ENCODE measurements at regions not wholly inside any gene's neighbourhood (a gene's known extent, or its start where the extent isn't known, plus 50 kb on each side); places are given as distances from the start of the nearest gene placed in this dataset.

- no peak overlapping the region for H3K27ac ChIP-seq (ENCODE audit: insufficient read depth, low read length)
- H4K20me1 ChIP-seq (ENCODE audit: insufficient read depth, low read length) = no peaks in the 10 kb centered on the region
- H2AK5ac ChIP-seq (ENCODE audit: low read depth, low read length) = no peak overlapping the region
- no peaks in the 10 kb centered on the region; the same call in 1 of the 2 replicates for H3K9me1 ChIP-seq (ENCODE audit: insufficient read depth, low read length)
- no peak overlapping the region for H3K4ac ChIP-seq (ENCODE audit: low read depth, low read length)
- H3K4me1 ChIP-seq (ENCODE audit: control insufficient read depth, insufficient read depth, low read length) = no peaks in the 10 kb centered on the region
- intact Hi-C loops (cut with micrococcal nuclease) (no loop called here), in situ Hi-C loops (cut with MboI; ENCODE audit: low sequenced_read_pairs) (no loop called here), dilution Hi-C loops (cut with HindIII; ENCODE audit: low sequenced_read_pairs, unreplicated experiment) (no loop called here)
- H4K91ac ChIP-seq (ENCODE audit: insufficient read depth, low read depth, low read length) = no peak overlapping the region
- H2BK120ac ChIP-seq (ENCODE audit: low read depth, low read length) = no peak overlapping the region
- H4K5ac ChIP-seq (ENCODE audit: low read depth, low read length) = no peak overlapping the region
- peaks cover 48% of the 10 kb centered on the region for H3K27me3 ChIP-seq (ENCODE audit: control insufficient read depth, insufficient read depth, low read length)
- no peak overlapping the region for H2BK5ac ChIP-seq (ENCODE audit: low read depth, low read length, poor library complexity, severe bottlenecking)
- no peak overlapping the region for H2BK15ac ChIP-seq (ENCODE audit: low read depth, low read length)
- no peak overlapping the region for H4K8ac ChIP-seq (ENCODE audit: low read depth in 2 of 2, low read length in 2 of 2)
- H2AFZ ChIP-seq (replicated peaks; ENCODE audit: low read length, poor library complexity) = no peak overlapping the region
- no peak overlapping the region for H3K18ac ChIP-seq (ENCODE audit: low read depth, low read length)
- DNase-seq (no peak), ATAC-seq (ENCODE audit: low read depth) (no peak)
- 63% methylated on average over 2 of the region's 7 CpGs; no CpG with 5 or more reads in 1 of the 2 experiments for WGBS, 2 experiments (ENCODE audit: extremely low coverage in 2 of 2, insufficient read length in 1 of 2)
- ChIA-PET CTCF (no interaction called here), POLR2A (ENCODE audit: unreplicated experiment) (no interaction called here)
- no peak overlapping the region for H2BK20ac ChIP-seq (ENCODE audit: low read depth, low read length)
- BruUV-seq (replicated peaks) = no TSS peak
- no peak overlapping the region for H3K9ac ChIP-seq (ENCODE audit: low read depth, low read length)
- no peak overlapping the region for H3K14ac ChIP-seq (replicated peaks; ENCODE audit: low read depth, low read length)
- H3K9me3 ChIP-seq (ENCODE audit: control insufficient read depth, insufficient read depth, low read length) = peaks cover 4% of the 10 kb centered on the region; the same call in 1 of the 2 replicates
- H3K56ac ChIP-seq (ENCODE audit: extremely low read depth, insufficient read depth, low read length) = no peak overlapping the region
- H3K79me1 ChIP-seq (ENCODE audit: low read depth in 1 of 2, low read length in 2 of 2) = no peaks in the 10 kb centered on the region
- H2AK9ac ChIP-seq (replicated peaks; ENCODE audit: low read depth, low read length, poor library complexity) = no peak overlapping the region
- no peak overlapping the region for H3K4me2 ChIP-seq (ENCODE audit: low read depth, low read length)
- H3K4me3 ChIP-seq (ENCODE audit: insufficient read depth, low read depth, low read length) = no peak overlapping the region
- TF ChIP-seq RAD21 (IDR thresholded peaks at IDR 0.05; ENCODE audit: low read length) = no peak
- TF ChIP-seq SMC3 (IDR thresholded peaks at IDR 0.05; ENCODE audit: low read depth, low read length) = no peak
- TF ChIP-seq FOS (IDR thresholded peaks at IDR 0.05; ENCODE audit: low read depth, low read length) = no peak
- TF ChIP-seq USF2 (IDR thresholded peaks at IDR 0.05; ENCODE audit: low read depth, low read length) = no peak
- TF ChIP-seq NFE2L2 (IDR thresholded peaks at IDR 0.05; ENCODE audit: low read depth, low read length) = no peak
- TF ChIP-seq MAFK (IDR thresholded peaks at IDR 0.05; ENCODE audit: low read depth, low read length) = no peak
- TF ChIP-seq RFX5 (IDR thresholded peaks at IDR 0.05; ENCODE audit: low read depth, low read length) = no peak
- no peak for TF ChIP-seq CTCF (conservative IDR thresholded peaks at IDR 0.05; ENCODE audit: low read depth, low read length)
- no peak for TF ChIP-seq MXI1 (IDR thresholded peaks at IDR 0.05; ENCODE audit: borderline replicate concordance, low read depth, low read length)
- TF ChIP-seq BHLHE40 (IDR thresholded peaks at IDR 0.05; ENCODE audit: low read depth, low read length) = no peak
- no peak for TF ChIP-seq MAZ (IDR thresholded peaks at IDR 0.05; ENCODE audit: borderline replicate concordance, low read depth, low read length)
- TF ChIP-seq CHD1 (IDR thresholded peaks at IDR 0.05; ENCODE audit: low read depth, low read length) = no peak
- TF ChIP-seq CEBPB (IDR thresholded peaks at IDR 0.05; ENCODE audit: low read depth, low read length) = no peak
- TF ChIP-seq POLR2A (IDR thresholded peaks at IDR 0.05; ENCODE audit: low read depth, low read length) = no peak
- no peak for TF ChIP-seq RCOR1 (IDR thresholded peaks at IDR 0.05; ENCODE audit: insufficient replicate concordance, low read length)
- H3K36me3 ChIP-seq (ENCODE audit: control insufficient read depth, insufficient read depth, low read length) = no peaks in the 10 kb centered on the region
- H3K23ac ChIP-seq (ENCODE audit: low read depth, low read length) = no peak overlapping the region
Observed at GRCh38 chr2:240288087-240288521, 147.4 kb upstream of the GPC1 start.

Measured in IMR-90 (cell line).